Right lobe of liver (tissue), 6 donors: ENCODE measurements at regions not wholly inside any gene's neighbourhood (a gene's known extent, or its start where the extent isn't known, plus 50 kb on each side); places are given as distances from the start of the nearest gene placed in this dataset.

ENCODE experiments used
- ATAC-seq, 4 donors: fragments of 200-7000 bp; cut with Tn5 transposase; one replicate each; pipeline ENCODE4 v1.9.1; 2020; ENCODE audit warnings: mild to moderate bottlenecking in 4 of 4, moderate library complexity in 4 of 4
- DNase-seq, 3 donors: peaks; one replicate each; pipeline ENCODE4 v3.0.0-alpha.2; 2020
- H3K27ac ChIP-seq, 3 donors: fragments of 200-600 bp; one replicate each; pipeline ENCODE4 v1.8.0; 2022
- H3K27me3 ChIP-seq, 2 donors: fragments of 200-600 bp; one replicate each; pipeline ENCODE4 v1.8.0; 2022
- H3K36me3 ChIP-seq, 4 donors: fragments of 200-600 bp; sonication (generic) in 1 of 4; one replicate each; pipeline versions ENCODE4 v1.5.1 to v1.8.0; 2017 to 2022; ENCODE audit warnings: control low read depth in 1 of 4
- H3K4me1 ChIP-seq, 4 donors: fragments of 200-600 bp; sonication (generic) in 1 of 4; one replicate each; pipeline versions ENCODE4 v1.5.1 to v1.8.0; 2017 to 2022; ENCODE audit warnings: control low read depth in 1 of 4
- H3K4me3 ChIP-seq, 3 donors: fragments of 200-600 bp; one replicate each; pipeline ENCODE4 v1.8.0; 2022
- H3K9me3 ChIP-seq, 4 donors: fragments of 200-600 bp; sonication (generic) in 1 of 4; one replicate each; pipeline versions ENCODE4 v1.5.1 to v1.8.0; 2017 to 2022; ENCODE audit warnings: control low read depth in 1 of 4
- CTCF ChIP-seq, 4 donors: fragments of 200-600 bp in 3 of 4; fragments of 450-650 bp in 1 of 4; IDR thresholded peaks; one replicate each; pipeline versions ENCODE4 v1.5.1 to v1.8.0; 2016 to 2022; ENCODE audit warnings: antibody characterized with exemption in 4 of 4, mild to moderate bottlenecking in 2 of 4
- POLR2A ChIP-seq: fragments of 450-650 bp; IDR thresholded peaks from one replicate; pipeline ENCODE4 v1.6.1; 2017; ENCODE audit warnings: antibody characterized with exemption, mild to moderate bottlenecking
- WGBS: methylation state at CpG from one replicate; pipeline ENCODE4 v1.1.6; 2018; ENCODE audit warnings: low coverage, low lambda C conversion rate; ENCODE audit not compliant: insufficient coverage; ENCODE audit errors: missing lambda C conversion rate; 5-methylcytosine and 5-hydroxymethylcytosine counted together
- intact Hi-C, 2 donors: fragments of 100-400 bp; cut with DNase I; formaldehyde crosslinking; loops; one replicate each; pipeline versions ENCODE4 v1.11.2 to v1.14.1; 2022
- donor health status: DM: no; HTN: yes; CAD: no.
- donor health status: DM: no; HTN: no; CAD: no.
- donor health status: DM: no; HTN: no; CAD: no.
- donor health status: DM: no; HTN: yes; CAD: no.
- donor health status: DM: no; HTN: yes; CAD: no.

- no peak overlapping the region for H3K4me3 ChIP-seq
- intact Hi-C loops, result no loop called here
- no peaks in the 10 kb centered on the region for H3K4me1 ChIP-seq
- ATAC-seq (no peak), DNase-seq (no peak)
- TF ChIP-seq CTCF (IDR thresholded peaks at IDR 0.05) (no peak), POLR2A (no peak)
- H3K9me3 ChIP-seq, result no peaks in the 10 kb centered on the region
- no peaks in the 10 kb centered on the region for H3K27me3 ChIP-seq
- H3K27ac ChIP-seq, result no peak overlapping the region
- no peaks in the 10 kb centered on the region for H3K36me3 ChIP-seq
- 44% methylated on average over 9 of the region's 13 CpGs for WGBS
These were observed 155.1 kb upstream of the ZNF462 start for GRCh38 chr9:106707738-106708474.

DNA sequence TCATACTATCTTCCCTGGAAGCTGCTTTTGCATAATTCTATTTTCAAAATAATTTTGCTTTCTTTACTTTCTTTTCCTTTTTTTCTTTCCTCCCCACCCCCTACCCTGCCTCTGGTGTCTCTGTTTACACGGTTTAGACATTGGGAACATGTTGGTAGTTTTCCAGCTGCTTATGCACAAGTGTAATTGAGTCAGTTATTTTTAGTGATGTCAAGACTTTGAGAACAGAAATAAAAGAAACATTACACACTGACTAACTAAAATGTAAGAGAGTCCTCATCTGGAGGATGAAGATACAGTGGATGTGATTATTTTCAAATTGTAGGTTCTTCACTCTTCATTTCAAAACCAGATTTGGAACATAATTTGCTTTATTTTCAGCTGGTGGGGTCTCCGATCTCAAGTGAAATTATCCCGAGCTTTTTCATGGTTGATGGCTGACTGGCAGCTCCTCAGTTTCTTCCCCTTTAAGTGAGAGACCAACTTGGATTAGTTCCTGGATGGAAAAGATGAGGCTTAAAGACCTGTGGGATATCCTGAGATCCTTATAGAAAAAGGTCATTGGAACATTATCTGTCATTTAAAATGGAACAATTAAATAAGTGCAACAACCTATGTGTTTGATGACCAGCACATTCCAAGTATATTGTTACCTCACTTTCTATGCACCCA, 154.4 kb upstream of the ZNF462 start:
- TF ChIP-seq POLR2A (no peak), CTCF (IDR thresholded peaks at IDR 0.05) (no peak)
- no peak overlapping the region for H3K27ac ChIP-seq
- intact Hi-C loops, result no loop called here
- no peak overlapping the region for H3K4me3 ChIP-seq
- H3K27me3 ChIP-seq, result no peaks in the 10 kb centered on the region
- WGBS, result 58% methylated on average over 3 of the region's 3 CpGs
- DNase-seq (no peak), ATAC-seq (no peak)
- H3K4me1 ChIP-seq, result no peaks in the 10 kb centered on the region
- H3K9me3 ChIP-seq, result no peaks in the 10 kb centered on the region
- H3K36me3 ChIP-seq, result no peaks in the 10 kb centered on the region

- no peaks in the 10 kb centered on the region for H3K9me3 ChIP-seq
- no peak overlapping the region for H3K27ac ChIP-seq
- DNase-seq, result no peak
- ATAC-seq, result no peak
- H3K27me3 ChIP-seq, result no peaks in the 10 kb centered on the region
- TF ChIP-seq POLR2A, result no peak
- no peak for TF ChIP-seq CTCF (IDR thresholded peaks at IDR 0.05)
- H3K4me3 ChIP-seq, result no peak overlapping the region
- intact Hi-C loops, result no loop called here
- no peaks in the 10 kb centered on the region for H3K4me1 ChIP-seq
- no peaks in the 10 kb centered on the region for H3K36me3 ChIP-seq
- WGBS, result 67% methylated on average over 4 of the region's 4 CpGs
These were observed 150.7 kb upstream of the ZNF462 start for GRCh38 chr9:106712279-106712678.

GRCh38 chr9:106713206-106713605, 149.8 kb upstream of the ZNF462 start:
- ATAC-seq (no peak), DNase-seq (no peak)
- Histone ChIP-seq H3K36me3 (no peaks in the 10 kb centered on the region), H3K9me3 (no peaks in the 10 kb centered on the region), H3K4me3 (no peak overlapping the region), H3K27ac (no peak overlapping the region), H3K27me3 (no peaks in the 10 kb centered on the region), H3K4me1 (no peaks in the 10 kb centered on the region)
- TF ChIP-seq POLR2A (no peak), CTCF (IDR thresholded peaks at IDR 0.05) (no peak)
- WGBS, result 76% methylated on average over 3 of the region's 3 CpGs
- intact Hi-C loops, result no loop called here
